Fibroblast of villous mesenchyme (primary cell): ENCODE measurements at regions not wholly inside any gene's neighbourhood (a gene's known extent, or its start where the extent isn't known, plus 50 kb on each side); places are given as distances from the start of the nearest gene placed in this dataset.

Source experiments
- DNase-seq: peaks from one replicate; pipeline ENCODE4 v3.0.0-alpha.2; 2010; ENCODE audit warnings: low read depth
- H3K4me3 ChIP-seq: 2 replicates; pipeline ENCODE4 v1.5.1; 2011; ENCODE audit warnings: low read depth, mild to moderate bottlenecking, low read length
- TF ChIP-seq, protein P1 (sequence below): IDR thresholded peaks from 2 replicates; pipeline ENCODE4 v1.5.1; 2012; ENCODE audit warnings: low read depth, mild to moderate bottlenecking, low read length; ENCODE audit not compliant: insufficient read depth

DNA sequence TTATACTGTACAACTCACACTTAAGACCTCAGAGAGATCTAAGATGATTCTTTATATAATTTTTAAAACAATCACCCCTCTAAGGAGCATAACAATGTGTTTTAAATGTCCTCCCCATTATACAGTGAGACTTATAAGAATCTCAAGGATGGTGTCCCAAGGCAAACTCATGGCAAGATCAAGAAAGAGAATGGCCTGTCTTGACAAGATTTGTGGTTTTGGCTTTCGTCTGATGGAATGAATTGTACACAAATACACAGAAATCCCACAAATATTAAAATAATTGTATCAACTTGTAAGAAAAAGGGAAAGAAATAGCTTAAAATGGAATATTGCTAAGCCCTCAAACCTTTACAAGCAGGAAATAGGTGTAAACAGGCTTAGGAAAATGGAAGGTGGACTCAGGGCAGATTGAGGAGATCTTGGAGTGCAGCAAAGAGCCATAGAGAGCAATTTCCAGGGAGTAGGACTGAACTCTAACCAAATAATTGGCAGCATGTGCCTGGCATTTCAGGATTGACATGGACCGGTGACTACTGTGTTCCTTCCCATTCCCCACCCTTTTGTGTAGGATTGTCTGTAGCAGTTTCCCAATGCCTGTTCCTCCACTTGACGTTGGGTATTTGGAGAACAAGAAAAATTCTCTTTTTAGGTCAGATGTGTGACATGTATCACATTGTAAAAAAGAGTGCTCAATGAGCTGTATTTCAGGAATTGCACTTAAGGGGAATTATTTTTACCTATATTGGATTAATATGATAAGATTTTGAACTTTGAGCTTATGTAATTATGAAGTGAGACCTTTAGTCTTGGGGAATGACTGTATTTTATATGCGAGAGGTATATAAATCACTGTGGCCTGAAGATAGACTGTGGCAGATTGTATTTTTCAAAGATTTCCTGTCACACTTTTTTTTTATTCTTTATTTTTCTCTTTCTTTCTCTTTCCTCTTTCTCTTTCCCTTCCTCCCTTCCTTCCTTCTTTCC, 317.8 kb upstream of the SLITRK3 start:
- TF ChIP-seq, protein P1, sequence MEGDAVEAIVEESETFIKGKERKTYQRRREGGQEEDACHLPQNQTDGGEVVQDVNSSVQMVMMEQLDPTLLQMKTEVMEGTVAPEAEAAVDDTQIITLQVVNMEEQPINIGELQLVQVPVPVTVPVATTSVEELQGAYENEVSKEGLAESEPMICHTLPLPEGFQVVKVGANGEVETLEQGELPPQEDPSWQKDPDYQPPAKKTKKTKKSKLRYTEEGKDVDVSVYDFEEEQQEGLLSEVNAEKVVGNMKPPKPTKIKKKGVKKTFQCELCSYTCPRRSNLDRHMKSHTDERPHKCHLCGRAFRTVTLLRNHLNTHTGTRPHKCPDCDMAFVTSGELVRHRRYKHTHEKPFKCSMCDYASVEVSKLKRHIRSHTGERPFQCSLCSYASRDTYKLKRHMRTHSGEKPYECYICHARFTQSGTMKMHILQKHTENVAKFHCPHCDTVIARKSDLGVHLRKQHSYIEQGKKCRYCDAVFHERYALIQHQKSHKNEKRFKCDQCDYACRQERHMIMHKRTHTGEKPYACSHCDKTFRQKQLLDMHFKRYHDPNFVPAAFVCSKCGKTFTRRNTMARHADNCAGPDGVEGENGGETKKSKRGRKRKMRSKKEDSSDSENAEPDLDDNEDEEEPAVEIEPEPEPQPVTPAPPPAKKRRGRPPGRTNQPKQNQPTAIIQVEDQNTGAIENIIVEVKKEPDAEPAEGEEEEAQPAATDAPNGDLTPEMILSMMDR: no peak
- no peak for DNase-seq
- no peak overlapping the region for H3K4me3 ChIP-seq

DNA sequence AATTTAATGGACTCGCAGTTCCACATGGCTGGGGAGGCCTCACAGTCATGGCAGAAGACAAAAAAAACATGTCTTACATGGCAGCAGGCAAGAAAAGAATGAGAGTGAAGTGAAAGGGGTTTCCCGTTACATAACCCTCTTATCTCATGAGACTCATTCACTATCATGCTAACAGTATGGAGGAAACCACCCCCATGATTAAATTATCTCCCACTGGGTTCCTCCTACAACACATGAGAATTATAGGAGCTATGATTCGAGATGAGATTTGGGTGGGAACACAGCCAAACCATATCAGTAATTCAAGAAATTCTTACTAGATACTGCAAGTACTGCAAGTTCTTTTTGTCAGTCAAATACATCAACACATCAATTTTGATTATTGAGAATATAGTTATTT, 311.4 kb upstream of the SLITRK3 start:
- no peak overlapping the region for H3K4me3 ChIP-seq
- no peak for DNase-seq
- TF ChIP-seq, protein P1: no peak

DNA sequence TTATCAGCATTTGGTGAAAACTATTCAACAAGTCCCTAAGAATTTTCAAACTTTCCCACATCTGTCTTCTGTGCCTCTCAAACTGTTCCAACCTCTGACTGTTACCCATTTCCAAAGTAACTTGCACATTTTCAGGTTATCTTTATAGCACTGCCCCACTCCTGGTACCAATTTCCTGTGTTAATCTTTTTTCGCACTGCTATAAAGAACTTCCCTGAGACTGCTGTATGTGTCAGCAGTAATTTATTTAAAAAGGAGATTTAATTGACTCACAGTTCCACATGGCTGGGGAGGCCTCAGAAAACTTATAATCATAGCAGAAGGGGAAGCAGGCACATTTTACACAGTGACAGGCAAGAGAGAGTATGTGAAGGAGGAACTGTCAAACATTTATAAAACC, 310.9 kb upstream of the SLITRK3 start:
- no peak overlapping the region for H3K4me3 ChIP-seq
- TF ChIP-seq, protein P1: no peak
- no peak for DNase-seq

DNA sequence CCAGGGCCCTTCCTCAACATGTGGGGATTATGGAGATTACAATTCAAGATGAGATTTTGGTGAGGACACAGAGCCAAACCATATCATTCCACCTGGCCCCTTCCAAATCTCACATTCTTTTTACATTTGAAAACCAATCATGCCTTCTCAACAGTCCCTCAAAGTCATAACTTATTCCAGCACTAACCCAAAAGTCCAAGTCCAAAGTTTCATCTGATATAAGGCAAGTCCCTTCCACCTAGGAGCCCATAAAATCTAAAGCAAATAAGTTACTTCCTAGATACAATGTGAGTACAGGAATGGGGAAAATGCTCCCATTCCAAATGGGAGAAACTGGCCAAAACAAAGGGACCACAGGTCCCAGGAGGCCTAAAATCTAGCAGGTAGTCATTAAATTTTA, 309.5 kb upstream of the SLITRK3 start:
- DNase-seq: no peak
- TF ChIP-seq, protein P1: no peak
- no peak overlapping the region for H3K4me3 ChIP-seq

DNA sequence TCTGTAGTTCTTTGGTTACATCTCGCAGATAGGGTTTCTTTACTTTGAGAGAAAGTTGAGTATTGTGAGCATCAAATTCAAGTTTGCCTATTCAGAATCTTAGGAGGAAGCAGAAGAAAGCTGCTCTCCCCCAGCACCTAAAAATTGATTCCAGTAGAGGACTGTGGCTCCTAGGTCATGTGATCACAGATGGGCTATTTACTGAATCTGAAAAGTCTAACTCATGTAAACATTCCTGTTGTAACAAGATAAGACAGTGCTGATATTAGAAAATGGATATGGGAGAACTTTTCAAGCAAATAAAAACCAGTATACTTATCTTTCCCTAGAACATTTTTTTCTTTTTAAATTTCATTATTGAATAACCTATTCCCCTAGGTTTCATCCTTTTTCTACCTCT, 308.4 kb upstream of the SLITRK3 start:
- no peak for DNase-seq
- TF ChIP-seq, protein P1: no peak
- H3K4me3 ChIP-seq: no peak overlapping the region

DNA sequence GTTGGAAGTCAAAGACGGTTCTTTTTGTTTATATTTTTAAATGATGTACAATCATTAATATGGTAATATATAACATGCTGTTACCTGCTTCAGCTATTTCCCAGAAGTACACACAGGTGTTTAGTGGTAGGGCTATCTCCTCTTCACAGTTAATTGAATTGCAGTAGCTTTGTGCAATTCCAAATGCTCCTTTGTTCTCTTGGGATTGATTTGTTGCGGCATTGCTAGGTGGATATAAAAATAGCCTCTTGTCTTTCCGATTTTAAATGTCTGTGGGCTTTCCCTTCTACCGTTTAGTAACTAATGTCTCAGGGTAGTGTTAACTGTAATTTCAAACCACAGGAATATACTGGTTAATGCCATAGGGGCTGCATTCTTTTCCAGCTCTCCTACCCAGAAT, 307.6 kb upstream of the SLITRK3 start:
- TF ChIP-seq, protein P1: no peak

More for the DNA sequence above, 307.6 kb upstream of the SLITRK3 start:
- H3K4me3 ChIP-seq: no peak overlapping the region
- no peak for DNase-seq
